ENCODE measurements at regions not wholly inside any gene's neighbourhood (a gene's known extent, or its start where the extent isn't known, plus 50 kb on each side); places are given as distances from the start of the nearest gene placed in this dataset.

GRCh38 chr14:51457843-51458562 lies 193.7 kb upstream of the FRMD6 start:
- TF ChIP-seq CTCF (IDR thresholded peaks at IDR 0.05) (no peak), POLR2AphosphoS5 (IDR thresholded peaks at IDR 0.05) (no peak), POLR2A (IDR thresholded peaks at IDR 0.05) (no peak)

Measured in sigmoid colon (tissue), 4 donors.